RPMI7951 (cell line): ENCODE measurements at regions not wholly inside any gene's neighbourhood (a gene's known extent, or its start where the extent isn't known, plus 50 kb on each side); places are given as distances from the start of the nearest gene placed in this dataset.
"Not testable (repeated sequence)": the region's sequence is repeated elsewhere in the genome, so short reads cannot be mapped to it uniquely, and the experiment has no call there.

Experiments used
- DNase-seq: peaks from one replicate; pipeline ENCODE4 v3.0.0-alpha.2; 2012; ENCODE audit warnings: low read depth

- no peak for DNase-seq
These were observed 128.4 kb upstream of the DMRT1 start for GRCh38 chr9:713091-713490.

GRCh38 chr9:714675-715074 is 126.8 kb upstream of the DMRT1 start:
- no peak for DNase-seq

GRCh38 chr9:715300-715699 is 126.2 kb upstream of the DMRT1 start:
- peak; percentile 28 for DNase-seq

- peak; percentile 37 for DNase-seq
These were observed 125.6 kb upstream of the DMRT1 start for GRCh38 chr9:715743-716400.

- DNase-seq: no peak
These were observed 123.8 kb upstream of the DMRT1 start for GRCh38 chr9:717722-718121.

- DNase-seq: no peak
These were observed 121.1 kb upstream of the DMRT1 start for GRCh38 chr9:720239-720881.

GRCh38 chr9:722388-722980 is 119.0 kb upstream of the DMRT1 start:
- DNase-seq: no peak

GRCh38 chr9:724461-724860 is 117.0 kb upstream of the DMRT1 start:
- not testable (repeated sequence) for DNase-seq

- no peak for DNase-seq
These were observed 115.5 kb upstream of the DMRT1 start for GRCh38 chr9:726005-726404.

- no peak for DNase-seq
These were observed 113.7 kb upstream of the DMRT1 start for GRCh38 chr9:727767-728166.

GRCh38 chr9:728535-728934 is 113.0 kb upstream of the DMRT1 start:
- no peak for DNase-seq

GRCh38 chr9:731474-731873 is 110.0 kb upstream of the DMRT1 start:
- no peak for DNase-seq

GRCh38 chr9:734831-735511 is 106.5 kb upstream of the DMRT1 start:
- peak; percentile 83 for DNase-seq

GRCh38 chr9:737400-738120 is 103.9 kb upstream of the DMRT1 start:
- no peak for DNase-seq

- DNase-seq: peak; percentile 92
These were observed 103.1 kb upstream of the DMRT1 start for GRCh38 chr9:738209-738915.

GRCh38 chr9:739362-739761 is 102.1 kb upstream of the DMRT1 start:
- DNase-seq: no peak

GRCh38 chr9:740221-740620 is 101.3 kb upstream of the DMRT1 start:
- no peak for DNase-seq

- no peak for DNase-seq
These were observed 99.4 kb upstream of the DMRT1 start for GRCh38 chr9:742104-742503.

GRCh38 chr9:742914-743589 is 98.4 kb upstream of the DMRT1 start:
- DNase-seq: no peak

- DNase-seq: no peak
These were observed 97.3 kb upstream of the DMRT1 start for GRCh38 chr9:744046-744712.
